HG02642 (cell line): ENCODE measurements at regions not wholly inside any gene's neighbourhood (a gene's known extent, or its start where the extent isn't known, plus 50 kb on each side); places are given as distances from the start of the nearest gene placed in this dataset.

Experiments used
- ATAC-seq: cut with Tn5 transposase; IDR thresholded peaks from one replicate; pipeline ENCODE4 v1.9.1; 2021; ENCODE audit warnings: mild to moderate bottlenecking; ENCODE audit not compliant: unreplicated experiment, poor library complexity

GRCh38 chr3:83877910-83878309 is 1080.9 kb upstream of the CADM2 start:
- ATAC-seq, result no peak

- no peak for ATAC-seq
Observed at GRCh38 chr3:83882701-83883100, 1076.1 kb upstream of the CADM2 start.

- ATAC-seq, result no peak
Observed at GRCh38 chr3:83890039-83890762, 1068.6 kb upstream of the CADM2 start.

DNA sequence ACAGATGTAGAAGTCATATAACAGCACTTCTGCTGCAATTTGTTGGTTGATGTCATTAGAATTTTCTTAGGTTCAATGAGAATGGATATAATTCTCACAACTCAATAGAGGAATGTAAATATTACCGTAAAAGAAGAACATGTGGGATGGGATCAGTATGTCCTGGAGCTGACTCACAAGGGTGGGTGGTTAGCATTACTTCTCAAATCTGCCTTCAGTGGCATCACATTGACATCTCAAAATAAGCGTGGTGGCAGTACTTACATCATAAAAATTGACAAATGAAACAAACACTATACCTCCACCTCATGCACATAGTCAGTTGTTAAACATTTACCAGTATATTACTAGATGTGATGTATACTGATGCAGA is 1068.0 kb upstream of the CADM2 start:
- no peak for ATAC-seq

DNA sequence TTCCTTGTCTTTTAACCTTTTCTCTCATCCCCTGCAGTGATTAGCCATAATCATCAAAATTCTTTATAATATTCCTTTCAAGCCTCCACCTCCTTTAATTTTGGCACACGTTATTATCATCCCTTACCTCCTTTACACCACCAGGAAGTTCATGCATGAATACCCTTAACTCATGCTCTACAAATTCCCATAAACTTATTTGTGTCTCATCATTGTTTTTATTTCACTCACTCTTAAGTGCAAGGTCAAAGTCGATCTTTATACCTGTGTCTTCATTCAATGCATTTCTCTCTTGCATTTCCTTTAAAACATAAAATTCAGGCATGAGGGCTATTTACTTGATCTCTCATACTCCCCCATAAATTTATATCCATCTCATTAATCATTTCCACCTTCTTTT is 1064.6 kb upstream of the CADM2 start:
- no peak for ATAC-seq

DNA sequence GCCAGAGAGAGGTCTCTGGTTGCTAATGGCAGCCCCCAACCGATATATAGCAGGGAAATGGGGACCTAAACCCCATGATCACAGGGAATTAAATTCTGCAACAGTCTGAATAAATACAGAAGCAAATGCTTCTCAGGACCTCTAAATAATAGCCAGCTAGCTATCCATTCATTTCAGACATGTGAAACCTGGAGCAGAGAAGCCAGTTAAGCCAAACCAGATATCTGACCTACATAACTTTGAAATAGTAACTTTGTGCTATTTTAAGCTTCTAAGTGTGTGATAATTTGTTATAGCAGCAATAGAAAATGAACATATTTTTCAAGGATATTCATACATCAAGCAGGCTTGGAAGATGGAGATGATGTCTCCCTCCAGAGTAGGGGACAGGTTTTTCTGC is 1062.9 kb upstream of the CADM2 start:
- ATAC-seq, result no peak

DNA sequence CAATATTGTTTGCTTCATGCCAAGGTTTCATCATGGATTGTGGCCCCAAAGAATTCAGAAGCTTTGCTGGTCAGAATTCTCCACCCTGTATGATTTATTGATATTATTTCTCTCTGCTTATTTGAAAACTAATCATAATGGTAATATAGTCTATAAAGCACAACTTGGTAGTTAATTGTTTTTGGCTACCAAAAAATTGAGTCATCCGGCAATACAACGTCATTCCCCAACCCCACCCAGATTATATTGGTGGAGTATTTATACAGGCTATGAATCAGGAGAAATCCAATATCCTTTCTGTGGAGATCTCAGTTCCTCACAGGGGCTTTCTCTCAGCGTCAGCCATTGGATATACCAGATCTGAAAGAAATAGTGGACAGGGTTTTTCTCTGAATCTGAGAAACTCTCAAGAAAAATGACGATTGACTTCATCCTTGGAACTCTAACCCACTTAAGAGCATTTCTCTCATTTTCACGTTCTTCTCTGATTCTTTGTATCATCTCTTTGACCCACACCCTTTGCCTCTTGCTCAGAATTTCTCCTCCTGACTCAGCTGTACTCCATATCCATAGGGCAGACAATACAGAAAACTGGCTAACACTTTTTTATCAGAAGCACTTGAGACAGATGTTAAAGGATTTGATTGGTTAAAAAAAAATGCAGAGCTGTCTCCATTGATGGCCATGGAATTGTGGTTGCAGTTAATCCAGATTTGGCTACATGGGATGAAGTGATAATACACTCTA is 1055.8 kb upstream of the CADM2 start:
- no peak for ATAC-seq

- no peak for ATAC-seq
Observed at GRCh38 chr3:83913381-83913780, 1045.4 kb upstream of the CADM2 start.

DNA sequence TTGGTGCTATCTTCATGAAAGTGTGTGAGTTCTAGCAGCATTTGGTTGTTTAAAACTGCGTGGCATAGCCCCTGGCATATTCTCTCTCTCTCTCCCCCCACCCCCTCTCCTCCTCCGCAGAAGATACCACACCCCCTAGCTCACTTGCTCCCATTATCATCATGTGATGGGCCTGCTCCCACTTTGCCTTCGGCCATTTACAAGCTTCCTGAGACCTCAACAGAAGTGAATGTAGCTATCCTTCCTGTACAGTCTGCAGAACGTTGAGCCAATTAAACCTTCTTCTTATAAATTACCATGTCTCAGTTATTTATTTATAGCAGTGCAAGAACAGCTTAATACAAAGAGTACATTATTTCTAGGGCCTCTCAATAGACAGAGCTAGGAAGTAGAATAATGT is 1032.5 kb upstream of the CADM2 start:
- no peak for ATAC-seq

DNA sequence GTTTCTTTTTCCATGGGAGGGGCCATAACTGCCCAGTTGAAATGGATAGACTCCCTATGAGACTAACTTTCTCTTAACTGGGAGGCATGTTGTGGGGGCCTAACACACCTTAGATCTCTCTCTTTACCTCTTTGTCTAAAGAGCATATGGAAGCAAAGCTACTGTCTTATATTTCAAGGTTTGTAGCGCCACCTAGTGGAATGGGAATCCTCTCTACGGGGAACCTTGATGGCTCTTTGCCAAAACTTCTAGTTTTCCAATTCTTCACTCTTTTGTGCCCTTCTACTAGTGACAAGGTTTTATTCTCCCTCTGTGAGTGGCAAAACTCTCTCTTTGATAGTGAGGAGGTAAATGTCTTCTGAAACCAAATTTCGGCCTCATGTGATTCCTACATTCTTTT is 1030.4 kb upstream of the CADM2 start:
- ATAC-seq, result peak; percentile 52

DNA sequence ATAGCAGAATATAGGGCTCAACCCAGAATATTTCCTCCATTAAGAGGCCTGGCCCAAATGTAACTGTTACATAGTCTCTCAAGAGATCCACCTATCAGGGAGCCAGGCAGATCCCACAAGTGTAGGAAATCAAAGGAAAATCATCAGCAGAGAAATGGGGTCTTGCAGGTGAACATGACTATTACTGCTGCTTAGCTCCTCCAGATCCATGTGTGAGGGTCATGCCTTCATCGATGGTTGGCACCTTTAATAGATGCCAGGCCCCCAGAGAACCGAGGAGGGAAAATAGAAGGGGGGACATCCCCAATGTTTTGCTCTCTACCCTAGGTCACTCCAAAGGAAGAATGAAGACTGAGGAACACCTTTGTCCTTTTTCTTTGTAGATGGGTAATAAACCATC is 1029.9 kb upstream of the CADM2 start:
- ATAC-seq, result no peak

DNA sequence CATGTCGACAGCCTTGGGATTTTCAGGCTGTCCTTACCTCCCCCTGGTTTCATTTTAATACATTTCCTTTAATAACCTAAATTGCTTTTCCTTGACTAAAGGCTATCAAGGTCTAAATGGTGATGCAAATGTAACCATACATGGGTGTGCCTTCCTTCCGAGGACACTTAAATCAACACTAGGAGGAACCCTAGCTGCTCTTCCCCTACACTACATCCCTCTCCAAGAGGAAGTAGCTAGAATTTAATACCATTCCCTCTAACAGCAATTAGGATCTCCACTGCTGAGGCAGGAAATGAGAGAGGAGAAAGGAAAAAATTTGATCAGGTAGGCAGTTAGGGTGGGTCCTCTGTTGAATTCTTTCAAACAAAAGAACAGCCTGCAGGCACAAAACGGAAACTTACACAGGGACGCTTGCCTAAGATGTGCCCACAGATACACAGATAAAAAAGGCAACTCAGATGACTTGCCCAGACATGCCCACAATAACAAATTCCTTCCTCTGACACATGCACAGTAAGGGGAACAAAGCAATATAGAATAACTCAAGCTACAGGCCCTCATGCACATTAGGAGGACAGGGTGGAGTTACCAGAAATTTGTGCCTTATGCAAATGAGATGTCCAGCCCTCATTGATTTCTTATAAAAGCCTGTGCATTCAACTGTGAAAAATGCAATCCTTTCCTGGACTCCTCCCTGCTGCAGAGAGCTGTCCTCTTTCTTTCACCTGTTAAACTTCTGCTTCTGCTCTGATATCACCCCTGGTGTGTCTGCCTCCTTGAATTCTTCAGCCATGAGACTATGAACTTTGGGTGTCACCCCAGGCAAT is 1024.4 kb upstream of the CADM2 start:
- no peak for ATAC-seq

DNA sequence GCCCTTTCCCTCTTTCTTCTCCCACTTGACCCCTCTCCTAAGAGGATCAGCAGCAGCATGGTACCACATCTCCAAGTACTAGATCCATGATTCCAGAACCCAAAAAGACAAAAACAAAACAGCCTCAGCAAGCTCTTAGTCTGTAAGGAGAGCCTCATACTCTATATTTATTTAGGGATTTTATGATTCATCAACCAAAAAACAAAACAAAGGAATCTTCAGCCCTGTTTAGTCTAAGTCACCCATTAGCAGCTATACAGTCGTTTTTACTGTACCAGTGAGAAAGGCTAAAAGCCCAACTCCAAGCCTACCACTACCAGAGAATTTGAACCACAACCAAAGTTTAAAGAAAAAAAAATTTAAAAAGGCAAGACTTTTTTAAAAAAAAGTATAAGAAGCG is 1020.3 kb upstream of the CADM2 start:
- ATAC-seq, result no peak

GRCh38 chr3:83941990-83942745 is 1016.6 kb upstream of the CADM2 start:
- ATAC-seq, result no peak

- no peak for ATAC-seq
Observed at GRCh38 chr3:83946049-83946448, 1012.7 kb upstream of the CADM2 start.

- no peak for ATAC-seq
Observed at GRCh38 chr3:83946554-83946953, 1012.2 kb upstream of the CADM2 start.

GRCh38 chr3:83948771-83949170 is 1010.0 kb upstream of the CADM2 start:
- ATAC-seq, result no peak

GRCh38 chr3:83953417-83954089 is 1005.2 kb upstream of the CADM2 start:
- no peak for ATAC-seq

GRCh38 chr3:83956431-83956830 is 1002.4 kb upstream of the CADM2 start:
- no peak for ATAC-seq

DNA sequence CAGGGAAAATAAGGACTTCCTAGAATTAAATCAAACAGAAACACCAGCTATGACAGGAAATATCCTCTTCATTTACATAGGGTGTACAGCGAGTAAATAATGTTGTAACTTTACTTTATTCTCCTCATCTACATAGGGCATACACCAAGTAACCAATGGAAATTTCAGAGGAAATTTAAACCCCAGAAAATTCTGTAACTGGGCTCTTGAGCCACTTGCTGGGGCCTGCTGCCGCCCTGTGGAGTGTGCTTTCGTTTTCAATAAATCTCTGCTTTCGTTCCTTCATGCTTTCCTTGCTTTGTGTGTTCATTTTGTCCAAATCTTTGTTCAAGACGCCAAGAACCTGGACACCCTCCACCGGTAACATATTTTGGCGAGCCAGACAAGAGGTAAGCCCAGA is 990.4 kb upstream of the CADM2 start:
- ATAC-seq, result no peak
